ENCODE measurements at regions not wholly inside any gene's neighbourhood (a gene's known extent, or its start where the extent isn't known, plus 50 kb on each side); places are given as distances from the start of the nearest gene placed in this dataset.
"Not testable (repeated sequence)": the region's sequence is repeated elsewhere in the genome, so short reads cannot be mapped to it uniquely, and the experiment has no call there.

DNA sequence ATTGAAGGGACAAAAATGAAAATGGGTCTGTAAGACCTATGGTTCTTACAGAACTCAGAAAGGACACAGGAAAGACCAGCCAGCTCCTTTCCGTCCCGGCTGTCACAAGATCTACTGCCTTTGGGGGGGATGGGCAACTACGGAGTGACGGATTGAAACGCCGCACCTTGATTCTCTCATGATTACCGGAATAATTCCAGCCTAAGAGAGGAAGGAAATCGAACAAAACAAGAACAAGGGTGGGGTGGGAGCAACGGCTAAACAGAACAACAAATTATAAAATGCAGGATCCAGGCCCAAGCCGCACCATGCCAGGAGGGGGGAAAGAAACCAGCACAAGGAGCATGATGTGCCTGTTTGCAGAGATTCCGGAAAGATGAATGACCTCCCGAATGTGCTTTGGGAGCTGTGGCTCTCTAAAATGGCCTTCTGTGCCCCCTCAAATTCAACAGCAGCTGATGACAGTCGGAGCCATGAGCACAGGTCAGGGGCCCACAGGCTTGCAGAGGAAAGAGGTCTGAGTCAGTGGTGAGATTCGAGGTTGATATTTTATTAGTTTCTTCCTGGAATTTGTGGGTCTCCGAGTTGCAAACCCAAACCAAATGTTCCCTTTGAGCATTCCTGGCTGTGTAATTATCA, 72.1 kb downstream of the SPRING1 start:
- Histone ChIP-seq H3K27me3 (ENCODE audit: insufficient read depth, low read length) (no peaks in the 10 kb centered on the region; the same call in 1 of the 2 replicates), H3K9me3 (ENCODE audit: insufficient read depth, low read depth, low read length) (no peaks in the 10 kb centered on the region), H3K27ac (ENCODE audit: low read length) (no peak overlapping the region), H3K4me1 (ENCODE audit: insufficient read depth, low read length) (peaks cover 14% of the 10 kb centered on the region; the same call in 1 of the 2 replicates), H3K9ac (ENCODE audit: low read depth, low read length) (peak overlapping the region; percentile 26; the same call in 1 of the 2 replicates), H3K4me3 (ENCODE audit: low read length) (no peak overlapping the region), H3K36me3 (ENCODE audit: insufficient read depth, low read depth, low read length) (no peaks in the 10 kb centered on the region)

DNA sequence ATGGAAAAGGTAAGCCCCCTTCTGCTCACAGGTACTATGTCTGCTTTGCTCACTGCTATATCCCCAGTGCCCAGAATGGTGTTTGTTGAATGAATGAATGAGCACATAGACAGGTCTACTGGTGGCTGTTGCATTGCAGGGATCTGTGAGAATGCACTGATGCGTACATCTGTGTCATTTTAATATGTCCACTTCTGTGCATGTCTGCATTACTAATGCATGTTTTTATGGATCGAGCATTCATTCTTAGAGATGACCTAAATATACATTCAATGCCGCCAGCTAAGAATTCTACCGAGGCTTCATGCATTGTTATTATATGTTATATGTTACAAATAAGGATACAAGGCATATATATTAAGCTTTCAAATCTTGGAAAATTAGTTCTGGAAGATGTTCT, 73.8 kb downstream of the SPRING1 start:
- peaks cover 14% of the 10 kb centered on the region; the same call in 1 of the 2 replicates for H3K4me1 ChIP-seq (ENCODE audit: insufficient read depth, low read length)
- no peak overlapping the region for H3K4me3 ChIP-seq (ENCODE audit: low read length)
- no peaks in the 10 kb centered on the region for H3K9me3 ChIP-seq (ENCODE audit: insufficient read depth, low read depth, low read length)
- H3K9ac ChIP-seq (ENCODE audit: low read depth, low read length) = no peak overlapping the region
- no peak overlapping the region for H3K27ac ChIP-seq (ENCODE audit: low read length)
- H3K36me3 ChIP-seq (ENCODE audit: insufficient read depth, low read depth, low read length) = no peaks in the 10 kb centered on the region
- H3K27me3 ChIP-seq (ENCODE audit: insufficient read depth, low read length) = no peaks in the 10 kb centered on the region; the same call in 1 of the 2 replicates

GRCh38 chr12:116662612-116663144, 75.2 kb downstream of the SPRING1 start:
- Histone ChIP-seq H3K27ac (ENCODE audit: low read length) (no peak overlapping the region), H3K9ac (ENCODE audit: low read depth, low read length) (no peak overlapping the region; the same call in 1 of the 2 replicates), H3K27me3 (ENCODE audit: insufficient read depth, low read length) (no peaks in the 10 kb centered on the region; the same call in 1 of the 2 replicates), H3K36me3 (ENCODE audit: insufficient read depth, low read depth, low read length) (no peaks in the 10 kb centered on the region), H3K4me3 (ENCODE audit: low read length) (peak overlapping the region; percentile 12; the same call in 1 of the 2 replicates), H3K9me3 (ENCODE audit: insufficient read depth, low read depth, low read length) (no peaks in the 10 kb centered on the region), H3K4me1 (ENCODE audit: insufficient read depth, low read length) (peaks cover 14% of the 10 kb centered on the region; the same call in 1 of the 2 replicates)

DNA sequence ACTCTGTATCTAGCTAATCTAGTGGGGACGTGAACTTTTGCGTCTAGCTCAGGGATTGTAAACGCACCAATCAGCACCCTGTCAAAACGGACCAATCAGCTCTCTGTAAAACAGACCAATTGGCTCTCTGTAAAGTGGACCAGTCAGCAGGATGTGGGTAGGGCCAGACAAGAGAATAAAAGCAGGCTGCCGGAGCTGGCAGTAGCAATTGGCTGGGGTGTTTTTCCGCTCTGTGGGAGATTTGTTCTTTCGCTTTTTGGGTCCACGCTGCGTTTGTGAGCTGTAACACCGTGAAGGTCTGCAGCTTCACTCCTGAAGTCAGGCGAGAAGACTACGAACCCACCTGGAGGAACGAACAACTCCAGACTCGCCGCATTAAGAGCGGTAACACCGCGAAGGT, 76.5 kb downstream of the SPRING1 start:
- Histone ChIP-seq H3K27ac (ENCODE audit: low read length) (no peak overlapping the region), H3K4me3 (ENCODE audit: low read length) (no peak overlapping the region), H3K4me1 (ENCODE audit: insufficient read depth, low read length) (peaks cover 12% of the 10 kb centered on the region; the same call in 1 of the 2 replicates), H3K9me3 (ENCODE audit: insufficient read depth, low read depth, low read length) (no peaks in the 10 kb centered on the region), H3K9ac (ENCODE audit: low read depth, low read length) (no peak overlapping the region), H3K27me3 (ENCODE audit: insufficient read depth, low read length) (no peaks in the 10 kb centered on the region; the same call in 1 of the 2 replicates), H3K36me3 (ENCODE audit: insufficient read depth, low read depth, low read length) (no peaks in the 10 kb centered on the region)

- not testable (repeated sequence) for H3K4me3 ChIP-seq (ENCODE audit: low read length); H3K4me1 ChIP-seq (ENCODE audit: insufficient read depth, low read length); H3K9me3 ChIP-seq (ENCODE audit: insufficient read depth, low read depth, low read length); H3K9ac ChIP-seq (ENCODE audit: low read depth, low read length); H3K27me3 ChIP-seq (ENCODE audit: insufficient read depth, low read length); H3K27ac ChIP-seq (ENCODE audit: low read length); H3K36me3 ChIP-seq (ENCODE audit: insufficient read depth, low read depth, low read length)
Observed at GRCh38 chr12:116660740-116661139, 77.1 kb downstream of the SPRING1 start.

- H3K27ac ChIP-seq (ENCODE audit: low read length) = no peak overlapping the region
- H3K4me3 ChIP-seq (ENCODE audit: low read length) = no peak overlapping the region
- H3K9me3 ChIP-seq (ENCODE audit: insufficient read depth, low read depth, low read length) = no peaks in the 10 kb centered on the region
- no peaks in the 10 kb centered on the region; the same call in 1 of the 2 replicates for H3K27me3 ChIP-seq (ENCODE audit: insufficient read depth, low read length)
- no peaks in the 10 kb centered on the region for H3K36me3 ChIP-seq (ENCODE audit: insufficient read depth, low read depth, low read length)
- H3K4me1 ChIP-seq (ENCODE audit: insufficient read depth, low read length) = peaks cover 5% of the 10 kb centered on the region; the same call in 1 of the 2 replicates
- H3K9ac ChIP-seq (ENCODE audit: low read depth, low read length) = no peak overlapping the region
Observed at GRCh38 chr12:116659771-116660481, 77.9 kb downstream of the SPRING1 start.

DNA sequence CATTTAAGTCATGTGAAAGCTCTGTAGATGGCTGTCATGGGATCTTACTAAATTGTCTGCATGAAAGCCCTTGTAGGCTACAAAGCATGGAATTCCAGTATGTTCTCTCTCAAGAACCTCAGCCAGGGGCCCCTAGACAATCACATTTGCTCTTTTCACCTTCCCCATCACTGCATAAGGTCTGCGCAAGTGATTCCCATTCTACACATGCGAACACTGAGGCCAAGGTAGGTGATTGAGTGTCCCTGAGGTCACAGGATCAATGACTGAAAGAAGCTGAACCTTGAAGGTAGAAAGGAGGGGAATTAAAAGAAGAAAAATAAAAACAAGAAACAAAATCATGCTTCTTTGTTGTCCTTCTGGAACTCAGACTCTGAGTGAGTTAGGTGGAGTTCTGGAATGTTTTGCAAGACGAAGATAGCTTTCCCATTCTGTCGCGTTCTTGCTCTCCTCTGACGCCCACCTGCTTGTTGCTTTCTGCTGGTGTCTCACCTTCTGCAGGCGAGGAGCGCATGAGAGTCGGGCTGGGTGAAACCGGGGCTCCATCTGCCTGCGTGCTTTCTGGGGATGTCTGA, 79.9 kb downstream of the SPRING1 start:
- H3K9me3 ChIP-seq (ENCODE audit: insufficient read depth, low read depth, low read length) = no peaks in the 10 kb centered on the region
- no peak overlapping the region for H3K27ac ChIP-seq (ENCODE audit: low read length)
- no peak overlapping the region for H3K4me3 ChIP-seq (ENCODE audit: low read length)
- no peaks in the 10 kb centered on the region for H3K36me3 ChIP-seq (ENCODE audit: insufficient read depth, low read depth, low read length)
- peaks cover 2% of the 10 kb centered on the region; the same call in 1 of the 2 replicates for H3K4me1 ChIP-seq (ENCODE audit: insufficient read depth, low read length)
- no peak overlapping the region for H3K9ac ChIP-seq (ENCODE audit: low read depth, low read length)
- H3K27me3 ChIP-seq (ENCODE audit: insufficient read depth, low read length) = no peaks in the 10 kb centered on the region; the same call in 1 of the 2 replicates

DNA sequence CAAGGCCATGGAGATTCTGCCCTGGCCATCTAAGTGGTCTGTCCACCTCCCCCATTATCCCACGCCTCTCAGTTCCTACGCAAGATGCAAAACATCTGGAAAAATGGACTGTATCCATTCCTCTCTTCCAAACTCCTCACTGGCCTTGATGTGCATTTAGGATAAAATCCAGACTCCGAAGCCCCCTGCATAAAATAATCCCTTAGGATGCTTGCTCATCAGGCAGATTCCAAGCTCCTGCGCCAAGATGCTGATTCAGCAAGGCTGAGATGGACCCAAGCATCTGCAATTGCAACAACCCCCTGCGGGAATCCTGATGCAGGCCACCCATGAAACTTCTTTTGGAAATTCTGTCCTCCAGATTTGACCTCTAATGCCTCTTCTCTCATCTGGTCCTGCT, 81.6 kb downstream of the SPRING1 start:
- Histone ChIP-seq H3K4me1 (ENCODE audit: insufficient read depth, low read length) (no peaks in the 10 kb centered on the region), H3K4me3 (ENCODE audit: low read length) (no peak overlapping the region), H3K36me3 (ENCODE audit: insufficient read depth, low read depth, low read length) (no peaks in the 10 kb centered on the region), H3K9ac (ENCODE audit: low read depth, low read length) (no peak overlapping the region), H3K9me3 (ENCODE audit: insufficient read depth, low read depth, low read length) (no peaks in the 10 kb centered on the region), H3K27ac (ENCODE audit: low read length) (no peak overlapping the region), H3K27me3 (ENCODE audit: insufficient read depth, low read length) (no peaks in the 10 kb centered on the region)

DNA sequence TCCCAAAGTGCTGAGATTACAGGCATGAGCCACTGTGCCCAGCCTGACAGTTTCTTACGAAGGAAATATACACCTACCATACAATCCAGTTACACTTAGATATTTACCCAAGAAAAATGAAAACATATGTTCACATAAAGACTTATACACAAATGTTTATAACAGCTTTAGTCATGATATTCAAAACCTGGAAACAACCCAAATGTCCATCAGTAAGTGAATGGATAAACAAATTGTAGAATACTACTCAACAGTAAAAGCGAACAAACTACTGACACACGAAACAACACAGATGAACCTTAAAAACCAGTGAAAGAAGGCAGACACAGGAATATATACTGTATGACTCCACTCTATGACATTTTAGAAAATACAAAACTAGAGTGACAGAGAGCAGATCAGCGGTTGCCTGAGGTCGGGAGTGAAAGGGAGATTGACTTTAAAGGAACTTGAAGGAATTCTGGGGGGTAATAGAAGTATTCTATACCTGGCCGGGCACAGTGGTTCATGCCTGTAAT, 83.6 kb downstream of the SPRING1 start:
- no peak overlapping the region for H3K27ac ChIP-seq (ENCODE audit: low read length)
- H3K9me3 ChIP-seq (ENCODE audit: insufficient read depth, low read depth, low read length) = no peaks in the 10 kb centered on the region
- peaks cover 5% of the 10 kb centered on the region for H3K4me1 ChIP-seq (ENCODE audit: insufficient read depth, low read length)
- H3K36me3 ChIP-seq (ENCODE audit: insufficient read depth, low read depth, low read length) = no peaks in the 10 kb centered on the region
- H3K27me3 ChIP-seq (ENCODE audit: insufficient read depth, low read length) = no peaks in the 10 kb centered on the region
- H3K9ac ChIP-seq (ENCODE audit: low read depth, low read length) = no peak overlapping the region
- H3K4me3 ChIP-seq (ENCODE audit: low read length) = no peak overlapping the region

DNA sequence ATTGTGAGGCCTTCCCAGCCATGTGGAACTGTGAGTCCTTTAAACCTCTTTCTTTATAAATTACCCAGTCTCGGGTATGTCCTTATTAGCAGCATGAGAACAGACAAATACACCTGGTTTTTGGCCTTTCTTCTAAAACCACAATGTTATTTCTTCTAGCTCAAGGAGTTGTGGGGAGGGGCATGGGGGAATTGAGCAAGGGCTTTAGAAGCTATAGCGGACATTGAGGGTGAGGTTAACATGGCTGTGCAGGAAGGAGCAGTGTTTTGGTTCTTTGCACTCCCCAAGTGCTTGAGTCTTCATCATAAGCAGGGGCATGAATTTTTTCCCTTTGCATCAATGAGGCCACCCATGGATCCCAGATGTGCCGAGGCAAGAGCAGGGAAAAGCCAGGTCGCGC, 86.8 kb downstream of the SPRING1 start:
- no peak overlapping the region for H3K4me3 ChIP-seq (ENCODE audit: low read length)
- H3K4me1 ChIP-seq (ENCODE audit: insufficient read depth, low read length) = peaks cover 5% of the 10 kb centered on the region
- H3K27ac ChIP-seq (ENCODE audit: low read length) = no peak overlapping the region
- no peak overlapping the region for H3K9ac ChIP-seq (ENCODE audit: low read depth, low read length)
- H3K27me3 ChIP-seq (ENCODE audit: insufficient read depth, low read length) = no peaks in the 10 kb centered on the region
- no peaks in the 10 kb centered on the region for H3K36me3 ChIP-seq (ENCODE audit: insufficient read depth, low read depth, low read length)
- no peaks in the 10 kb centered on the region for H3K9me3 ChIP-seq (ENCODE audit: insufficient read depth, low read depth, low read length)

GRCh38 chr12:116650585-116651087, 87.2 kb downstream of the SPRING1 start:
- H3K4me3 ChIP-seq (ENCODE audit: low read length) = no peak overlapping the region
- peaks cover 8% of the 10 kb centered on the region for H3K4me1 ChIP-seq (ENCODE audit: insufficient read depth, low read length)
- no peaks in the 10 kb centered on the region for H3K27me3 ChIP-seq (ENCODE audit: insufficient read depth, low read length)
- H3K9ac ChIP-seq (ENCODE audit: low read depth, low read length) = no peak overlapping the region
- H3K36me3 ChIP-seq (ENCODE audit: insufficient read depth, low read depth, low read length) = no peaks in the 10 kb centered on the region
- no peak overlapping the region for H3K27ac ChIP-seq (ENCODE audit: low read length)
- no peaks in the 10 kb centered on the region for H3K9me3 ChIP-seq (ENCODE audit: insufficient read depth, low read depth, low read length)

Measured in iPS-20b (cell line).